SJSA1 (cell line): ENCODE measurements at regions not wholly inside any gene's neighbourhood (a gene's known extent, or its start where the extent isn't known, plus 50 kb on each side); places are given as distances from the start of the nearest gene placed in this dataset.

Experiments
- DNase-seq, 2 experiments: peaks; one replicate each; pipeline ENCODE4 v3.0.0-alpha.2; 2015 to 2020; ENCODE audit warnings: low spot score in 2 of 2, low read depth in 1 of 2
- H3K27ac ChIP-seq: fragments of 250-450 bp; sonication (Bioruptor Pico); 2 replicates; pipeline ENCODE4 v1.5.1; 2020; ENCODE audit warnings: mild to moderate bottlenecking, moderate library complexity
- H3K27me3 ChIP-seq: fragments of 250-450 bp; sonication (Bioruptor Pico); replicated peaks from 2 replicates; pipeline ENCODE4 v1.5.1; 2020; ENCODE audit warnings: mild to moderate bottlenecking, moderate library complexity
- H3K36me3 ChIP-seq: fragments of 250-450 bp; sonication (Bioruptor Pico); 2 replicates; pipeline ENCODE4 v1.5.1; 2020; ENCODE audit warnings: mild to moderate bottlenecking
- H3K4me1 ChIP-seq: fragments of 250-450 bp; sonication (Bioruptor Pico); replicated peaks from 2 replicates; pipeline ENCODE4 v1.6.1; 2021; ENCODE audit warnings: mild to moderate bottlenecking
- H3K4me3 ChIP-seq: fragments of 250-450 bp; sonication (Bioruptor Pico); 2 replicates; pipeline ENCODE4 v1.5.1; 2020; ENCODE audit warnings: mild to moderate bottlenecking
- H3K9me3 ChIP-seq: fragments of 250-450 bp; sonication (Bioruptor Pico); replicated peaks from 2 replicates; pipeline ENCODE4 v1.5.1; 2020; ENCODE audit warnings: mild to moderate bottlenecking

DNA sequence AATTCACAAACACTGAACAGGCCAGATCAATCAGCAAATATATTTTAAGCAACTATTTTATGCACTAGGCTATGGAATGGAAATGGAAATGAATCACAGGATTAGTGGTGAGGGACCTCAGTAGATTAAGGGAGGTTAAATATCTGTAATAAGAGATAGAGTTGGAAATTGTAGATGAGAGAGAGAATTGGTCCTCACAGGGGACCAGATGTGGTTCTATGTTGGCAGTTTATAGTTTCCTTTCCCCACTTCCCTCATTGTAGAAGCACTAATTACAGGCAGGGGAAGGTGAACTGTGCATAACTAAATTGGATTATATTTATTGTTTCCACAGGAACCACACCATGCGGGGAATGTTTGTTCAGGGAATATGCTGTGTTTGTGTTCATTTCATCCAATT lies 496.2 kb downstream of the ARHGEF28 start:
- Histone ChIP-seq H3K27me3 (no peaks in the 10 kb centered on the region), H3K36me3 (no peaks in the 10 kb centered on the region), H3K4me1 (peaks cover 8% of the 10 kb centered on the region), H3K27ac (no peak overlapping the region), H3K4me3 (no peak overlapping the region), H3K9me3 (no peaks in the 10 kb centered on the region)
- DNase-seq = no peak

DNA sequence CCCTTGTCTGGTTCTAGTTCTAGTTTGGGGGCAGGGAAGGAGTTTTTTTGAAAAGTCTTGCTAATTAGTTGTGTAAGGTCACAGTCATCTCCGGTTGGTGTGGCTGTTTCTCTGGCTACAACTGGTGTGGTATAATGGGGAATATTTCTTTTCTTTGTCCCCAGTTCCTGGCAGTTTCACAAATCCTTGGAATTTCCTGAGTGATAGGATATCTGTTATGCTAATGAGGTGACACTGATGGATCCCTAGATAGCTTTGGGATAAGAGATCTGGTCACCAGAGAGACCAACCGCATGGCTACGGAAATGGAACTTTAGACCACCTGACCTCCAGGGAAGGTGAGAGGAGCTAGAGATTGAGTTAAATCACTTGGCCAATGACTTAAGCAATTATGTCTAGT lies 494.6 kb downstream of the ARHGEF28 start:
- Histone ChIP-seq H3K36me3 (no peaks in the 10 kb centered on the region), H3K4me1 (peaks cover 8% of the 10 kb centered on the region), H3K4me3 (no peak overlapping the region), H3K27me3 (no peaks in the 10 kb centered on the region), H3K27ac (no peak overlapping the region), H3K9me3 (no peaks in the 10 kb centered on the region)
- no peak for DNase-seq

DNA sequence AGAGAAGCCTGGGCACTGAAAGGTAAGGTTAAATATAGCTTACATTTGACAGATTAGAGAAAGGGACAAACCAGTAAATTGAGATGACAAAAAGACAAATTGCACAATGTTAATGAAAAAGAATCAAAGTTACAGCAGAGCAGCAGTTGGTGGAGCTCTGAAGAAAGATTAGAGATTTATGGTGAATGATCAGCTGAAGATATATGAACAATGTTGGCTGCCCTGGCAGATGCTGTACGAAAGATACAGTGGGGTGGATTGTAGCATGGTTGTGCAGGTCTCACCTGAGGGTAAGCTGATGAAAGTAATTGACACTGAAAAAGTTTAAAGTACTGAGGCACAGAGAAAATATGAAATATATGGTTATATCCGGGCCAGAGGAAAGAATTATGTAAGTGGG lies 492.1 kb downstream of the ARHGEF28 start:
- no peak for DNase-seq
- H3K4me1 ChIP-seq = no peaks in the 10 kb centered on the region
- H3K36me3 ChIP-seq = no peaks in the 10 kb centered on the region

DNA sequence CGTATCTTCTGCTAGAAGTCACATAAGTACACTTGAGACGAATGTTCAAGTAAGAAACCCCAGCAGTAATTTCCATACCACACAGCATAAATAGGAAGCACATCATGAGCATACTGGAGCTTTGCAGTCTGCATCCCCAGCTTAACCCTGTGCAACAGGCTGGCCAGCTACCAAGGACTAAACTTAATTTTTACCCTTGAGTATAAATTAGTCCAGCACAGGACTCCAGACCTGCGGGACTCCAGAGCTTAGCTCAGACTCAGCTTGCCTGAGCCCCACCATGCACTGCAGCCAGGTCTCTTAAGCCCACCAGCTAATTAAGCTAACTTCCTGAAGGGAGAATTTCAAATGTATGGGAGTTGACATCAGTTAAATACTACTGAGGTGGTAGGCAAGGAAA lies 491.0 kb downstream of the ARHGEF28 start:
- H3K27me3 ChIP-seq = no peaks in the 10 kb centered on the region
- H3K4me3 ChIP-seq = no peak overlapping the region
- no peaks in the 10 kb centered on the region for H3K9me3 ChIP-seq
- no peaks in the 10 kb centered on the region for H3K4me1 ChIP-seq
- no peak overlapping the region for H3K27ac ChIP-seq
- DNase-seq = no peak
- H3K36me3 ChIP-seq = no peaks in the 10 kb centered on the region

More for the DNA sequence above, 492.1 kb downstream of the ARHGEF28 start:
- Histone ChIP-seq H3K27ac (no peak overlapping the region), H3K9me3 (no peaks in the 10 kb centered on the region), H3K4me3 (no peak overlapping the region), H3K27me3 (no peaks in the 10 kb centered on the region)

DNA sequence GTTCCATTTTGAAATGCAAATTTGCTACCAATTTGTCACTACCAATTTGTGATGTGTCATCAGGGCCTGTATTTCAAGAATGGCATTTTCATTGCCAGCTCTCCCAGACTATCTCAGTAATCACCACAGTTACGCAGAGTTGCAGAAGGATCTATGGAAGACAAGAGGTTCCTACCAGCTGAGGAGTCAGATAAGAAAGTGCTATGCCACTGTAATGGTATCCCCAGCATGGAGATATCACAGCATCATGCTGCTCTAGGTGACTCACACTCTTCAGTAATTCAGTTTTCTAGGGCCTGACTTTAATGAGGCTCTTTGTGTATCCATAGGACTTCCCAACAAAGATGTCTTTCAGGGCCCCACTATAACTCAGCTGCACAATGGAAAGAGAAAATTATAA lies 490.3 kb downstream of the ARHGEF28 start:
- Histone ChIP-seq H3K27ac (no peak overlapping the region), H3K4me1 (no peaks in the 10 kb centered on the region), H3K4me3 (no peak overlapping the region), H3K36me3 (no peaks in the 10 kb centered on the region), H3K9me3 (no peaks in the 10 kb centered on the region), H3K27me3 (no peaks in the 10 kb centered on the region)
- no peak for DNase-seq

DNA sequence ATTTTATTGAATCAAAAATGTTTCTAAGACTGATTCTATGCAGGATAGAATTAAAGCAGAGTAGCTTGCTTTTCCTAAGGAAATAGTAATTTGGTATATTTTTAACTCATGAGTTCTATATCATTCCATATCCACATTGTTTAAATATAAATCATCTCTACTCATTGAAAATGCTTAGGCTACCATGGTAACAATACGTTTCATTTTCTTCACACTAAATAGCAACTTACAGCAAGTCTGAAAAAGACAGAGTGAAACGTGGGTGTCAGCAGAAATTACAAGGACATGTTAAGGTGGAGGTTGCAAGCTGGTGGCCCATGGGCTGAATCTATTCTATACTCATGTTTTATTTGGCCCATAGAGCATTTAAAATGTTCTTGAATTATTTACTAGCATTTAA lies 487.9 kb downstream of the ARHGEF28 start:
- no peak overlapping the region for H3K4me3 ChIP-seq
- no peak for DNase-seq
- no peak overlapping the region for H3K27ac ChIP-seq
- no peaks in the 10 kb centered on the region for H3K36me3 ChIP-seq
- no peaks in the 10 kb centered on the region for H3K4me1 ChIP-seq
- H3K9me3 ChIP-seq = no peaks in the 10 kb centered on the region
- no peaks in the 10 kb centered on the region for H3K27me3 ChIP-seq

DNA sequence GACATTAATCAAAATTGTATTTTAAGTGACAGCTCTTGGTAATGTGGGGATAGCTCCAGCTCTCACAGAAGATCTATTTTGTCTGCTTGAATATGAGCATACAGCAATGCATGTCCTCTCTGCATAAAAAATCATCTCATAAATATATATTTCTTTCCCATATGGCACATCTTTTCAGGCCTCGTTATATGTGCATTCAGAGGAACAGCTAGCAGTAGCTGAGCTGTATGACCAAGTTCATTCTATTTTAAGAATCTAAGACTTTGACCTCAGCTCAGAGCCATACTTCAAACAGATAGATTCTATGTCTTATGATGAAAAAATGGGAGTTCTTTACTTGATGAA lies 487.2 kb downstream of the ARHGEF28 start:
- Histone ChIP-seq H3K27ac (no peak overlapping the region), H3K4me1 (no peaks in the 10 kb centered on the region), H3K36me3 (no peaks in the 10 kb centered on the region), H3K4me3 (no peak overlapping the region), H3K27me3 (no peaks in the 10 kb centered on the region), H3K9me3 (no peaks in the 10 kb centered on the region)
- no peak for DNase-seq

DNA sequence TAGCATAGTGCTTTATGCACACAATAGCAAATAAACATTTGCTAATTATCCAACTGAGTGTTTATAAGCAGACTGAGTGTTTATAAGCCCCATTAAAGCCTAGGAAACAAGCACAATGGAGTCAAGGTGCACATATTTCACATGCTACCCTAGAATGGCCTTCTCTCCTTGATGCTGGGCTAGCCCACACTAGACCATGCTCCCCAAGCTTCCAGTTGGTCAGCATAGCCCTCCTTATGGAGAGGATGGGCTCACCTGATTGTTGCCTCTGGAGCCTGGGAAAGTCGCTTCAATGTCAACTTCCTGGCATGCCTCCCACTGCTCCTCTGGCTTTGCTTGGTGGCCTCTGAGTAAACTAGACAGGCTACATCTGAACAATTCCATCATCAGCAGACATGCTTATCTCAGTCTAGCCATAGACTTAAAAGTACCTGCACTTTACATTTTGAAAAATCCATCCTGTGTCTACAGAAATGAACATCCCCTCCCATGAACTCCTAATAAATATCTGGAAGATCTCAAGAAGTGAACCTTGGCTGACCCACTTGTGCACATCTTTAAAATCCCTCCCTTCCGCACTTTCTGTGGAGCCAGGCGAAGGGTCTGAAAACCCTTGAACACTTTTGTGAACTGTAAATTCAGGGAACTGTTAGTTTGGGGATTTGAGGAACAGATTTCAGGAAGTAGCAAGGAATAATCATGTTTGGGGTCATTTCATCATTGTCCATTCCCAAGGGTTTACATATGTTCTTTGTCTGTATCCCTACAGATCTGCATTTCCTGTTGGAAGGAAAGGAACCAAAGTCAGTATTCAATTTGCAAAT lies 486.6 kb downstream of the ARHGEF28 start:
- no peak for DNase-seq
- no peaks in the 10 kb centered on the region for H3K27me3 ChIP-seq
- no peak overlapping the region for H3K27ac ChIP-seq
- no peak overlapping the region for H3K4me3 ChIP-seq
- no peaks in the 10 kb centered on the region for H3K4me1 ChIP-seq
- no peaks in the 10 kb centered on the region for H3K9me3 ChIP-seq
- no peaks in the 10 kb centered on the region for H3K36me3 ChIP-seq

DNA sequence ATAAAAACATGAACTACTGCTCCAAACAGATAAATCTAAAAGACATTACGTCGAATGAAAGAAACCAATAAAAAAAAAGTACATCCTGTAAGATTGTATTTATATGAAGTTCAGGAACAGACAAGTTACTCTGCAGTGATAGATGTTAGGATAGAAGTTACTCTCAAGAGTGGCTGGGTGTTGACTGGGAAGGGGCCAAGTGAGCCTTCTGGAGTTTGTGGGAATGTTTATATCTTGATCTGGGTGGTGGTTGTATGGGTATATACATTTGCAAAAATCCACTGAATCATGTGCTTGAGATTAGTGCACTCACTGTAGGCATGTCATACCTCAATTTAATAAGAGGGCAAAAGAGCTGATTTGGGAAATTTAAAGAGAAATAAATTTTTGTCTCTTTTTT lies 485.8 kb downstream of the ARHGEF28 start:
- no peak overlapping the region for H3K4me3 ChIP-seq
- no peak for DNase-seq
- no peaks in the 10 kb centered on the region for H3K36me3 ChIP-seq
- H3K27ac ChIP-seq = no peak overlapping the region
- no peaks in the 10 kb centered on the region for H3K9me3 ChIP-seq
- H3K27me3 ChIP-seq = no peaks in the 10 kb centered on the region
- no peaks in the 10 kb centered on the region for H3K4me1 ChIP-seq

DNA sequence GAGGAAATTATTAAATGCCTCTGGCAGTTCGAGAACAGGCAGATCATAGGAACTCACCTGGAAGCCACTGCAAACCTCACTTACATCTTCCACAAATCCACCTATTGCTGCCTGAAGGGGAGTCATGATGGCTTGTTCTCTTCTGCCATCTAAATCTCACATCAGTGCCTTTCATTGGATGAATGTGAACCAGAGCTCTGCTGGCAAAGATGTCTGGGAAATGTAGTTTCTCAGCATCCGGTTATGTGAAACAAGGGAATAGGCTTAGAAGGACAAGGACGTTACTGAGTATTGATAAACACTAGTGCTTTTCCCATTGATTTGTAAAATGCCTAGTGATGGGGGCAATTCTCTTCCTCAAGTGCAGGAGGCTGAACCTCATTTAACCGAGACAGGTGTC lies 483.3 kb downstream of the ARHGEF28 start:
- Histone ChIP-seq H3K4me1 (no peaks in the 10 kb centered on the region), H3K4me3 (no peak overlapping the region), H3K27ac (no peak overlapping the region), H3K27me3 (no peaks in the 10 kb centered on the region), H3K9me3 (no peaks in the 10 kb centered on the region), H3K36me3 (no peaks in the 10 kb centered on the region)
- no peak for DNase-seq

DNA sequence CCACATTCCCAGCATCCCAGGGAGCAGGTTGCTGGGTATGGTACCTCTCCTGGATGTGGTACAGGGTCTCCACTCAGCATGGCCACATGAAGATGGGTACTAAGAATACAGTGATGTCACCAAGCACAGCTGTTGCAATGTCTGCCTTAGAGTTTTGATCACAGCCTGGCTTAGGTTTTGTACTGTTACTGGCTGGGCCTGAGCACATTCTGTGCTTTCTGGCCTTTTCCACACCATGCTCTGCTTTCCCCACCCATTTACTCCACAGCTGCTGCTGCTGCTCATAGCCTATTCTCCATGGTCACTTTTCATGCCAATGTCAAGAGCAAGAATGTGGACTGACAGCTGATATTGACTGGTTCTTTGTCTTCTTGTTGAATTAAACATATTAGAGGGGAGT lies 481.9 kb downstream of the ARHGEF28 start:
- H3K27ac ChIP-seq = no peak overlapping the region
- no peak overlapping the region for H3K4me3 ChIP-seq
- no peaks in the 10 kb centered on the region for H3K4me1 ChIP-seq
- H3K9me3 ChIP-seq = no peaks in the 10 kb centered on the region
- no peaks in the 10 kb centered on the region for H3K36me3 ChIP-seq
- H3K27me3 ChIP-seq = no peaks in the 10 kb centered on the region
- DNase-seq = no peak

DNA sequence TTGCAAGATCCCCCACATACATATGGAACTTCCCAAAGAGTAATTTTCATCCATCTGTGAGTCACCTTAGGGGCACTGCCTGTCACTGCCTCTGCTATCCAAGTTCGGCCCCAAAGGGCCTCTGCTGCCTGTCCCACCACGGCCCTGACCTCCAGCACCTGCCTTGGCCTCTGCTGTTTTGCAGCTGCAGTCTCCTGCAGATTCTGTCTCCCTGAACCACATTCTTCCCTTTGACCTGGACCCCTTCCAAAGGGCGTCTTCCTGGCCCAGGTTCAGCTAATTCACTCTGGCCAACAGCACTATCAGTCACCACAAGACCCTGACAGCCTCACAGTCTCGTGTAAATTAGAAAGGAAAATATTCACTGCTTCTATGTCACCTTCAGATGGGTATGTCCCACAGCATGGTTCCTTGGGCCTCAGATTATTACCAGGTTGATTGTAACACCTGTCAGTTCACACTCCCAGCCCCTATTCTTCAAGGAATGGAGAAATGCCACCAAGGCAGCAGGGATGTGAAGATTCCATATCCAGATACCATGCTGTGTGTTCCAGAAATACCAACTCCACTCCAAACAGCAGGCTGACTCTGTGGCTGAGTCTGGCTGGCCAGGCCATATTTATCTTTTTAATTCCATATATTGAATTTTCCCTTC lies 479.3 kb downstream of the ARHGEF28 start:
- H3K36me3 ChIP-seq = no peaks in the 10 kb centered on the region
- no peaks in the 10 kb centered on the region for H3K4me1 ChIP-seq
- no peak overlapping the region for H3K4me3 ChIP-seq

DNA sequence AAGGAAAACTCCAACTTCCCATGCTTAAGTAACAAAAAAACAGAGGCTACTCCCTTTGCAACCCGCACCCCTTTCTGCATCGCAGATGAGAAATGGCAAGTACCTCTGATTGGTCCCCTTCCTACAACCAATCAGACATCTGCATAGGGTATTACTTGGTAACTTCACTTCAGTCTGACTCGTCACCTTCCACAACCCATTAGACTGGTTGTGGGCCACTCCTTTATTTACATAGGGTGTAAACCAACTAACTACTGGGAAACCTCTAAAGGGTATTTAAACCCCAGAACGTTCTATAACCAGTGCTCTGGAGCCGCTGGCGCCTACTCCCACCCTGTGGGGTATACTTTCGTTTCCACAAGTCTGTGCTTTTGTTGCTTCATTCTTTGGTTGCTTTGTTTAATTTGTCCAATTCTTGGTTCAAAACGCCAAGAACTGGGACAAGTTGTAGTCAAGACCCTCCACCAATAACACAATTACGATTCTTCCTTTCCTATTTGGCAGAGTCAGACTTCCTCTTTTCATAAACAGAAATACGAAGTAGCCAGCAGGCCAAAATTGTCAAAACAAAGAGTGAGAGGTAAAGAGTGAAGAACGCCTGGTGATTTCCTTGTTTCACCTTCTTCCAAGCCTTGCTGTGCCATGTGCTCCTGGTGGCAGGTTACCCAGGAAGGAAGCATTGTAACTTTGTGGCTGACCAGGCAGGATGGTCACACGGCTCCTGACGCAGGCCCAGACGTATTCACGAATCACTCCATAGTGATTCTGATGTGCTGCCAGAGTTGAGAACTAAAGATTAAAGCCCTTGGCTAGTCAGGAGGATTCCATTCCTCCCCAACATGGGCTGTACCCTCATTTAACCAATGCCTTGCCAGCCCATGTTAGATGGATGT lies 477.4 kb downstream of the ARHGEF28 start:
- H3K9me3 ChIP-seq = no peaks in the 10 kb centered on the region
- peaks cover 3% of the 10 kb centered on the region for H3K4me1 ChIP-seq
- no peaks in the 10 kb centered on the region for H3K27me3 ChIP-seq
- no peak overlapping the region for H3K4me3 ChIP-seq
- no peak overlapping the region for H3K27ac ChIP-seq
- DNase-seq = no peak
- H3K36me3 ChIP-seq = no peaks in the 10 kb centered on the region

More for the DNA sequence above, 479.3 kb downstream of the ARHGEF28 start:
- DNase-seq = no peak
- no peaks in the 10 kb centered on the region for H3K9me3 ChIP-seq
- H3K27ac ChIP-seq = no peak overlapping the region
- no peaks in the 10 kb centered on the region for H3K27me3 ChIP-seq

DNA sequence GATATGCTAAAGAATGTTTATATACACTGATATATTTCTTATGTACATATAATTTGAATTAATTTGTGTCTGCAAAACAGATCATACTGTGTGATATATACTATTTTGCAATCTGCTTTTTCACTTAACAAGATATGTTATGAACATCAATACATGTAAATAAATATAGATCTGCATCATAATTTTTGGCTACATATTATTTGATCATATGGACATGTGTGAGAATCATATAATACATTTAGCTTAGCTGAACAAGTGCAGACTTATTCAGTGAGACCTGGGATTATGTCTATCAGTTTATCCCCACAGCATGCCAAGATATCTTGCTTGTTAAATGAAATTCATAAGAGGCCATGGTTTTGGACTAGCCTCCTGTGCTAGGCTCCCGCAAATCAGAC lies 474.3 kb downstream of the ARHGEF28 start:
- peaks cover 34% of the 10 kb centered on the region for H3K4me1 ChIP-seq
- H3K27me3 ChIP-seq = no peaks in the 10 kb centered on the region
- no peak overlapping the region for H3K27ac ChIP-seq
- no peaks in the 10 kb centered on the region for H3K9me3 ChIP-seq
- no peak for DNase-seq
- H3K4me3 ChIP-seq = no peak overlapping the region
- no peaks in the 10 kb centered on the region for H3K36me3 ChIP-seq
